Mammary epithelial cell (primary cell): ENCODE measurements at regions not wholly inside any gene's neighbourhood (a gene's known extent, or its start where the extent isn't known, plus 50 kb on each side); places are given as distances from the start of the nearest gene placed in this dataset.

ENCODE experiments used
- CTCF ChIP-seq, 2 donors: IDR thresholded peaks in 1 of 2; conservative IDR thresholded peaks in 1 of 2; 2 replicates each; pipeline ENCODE4 v1.5.1; 2011 to 2012; ENCODE audit warnings: inconsistent platforms in 2 of 2, low read length in 2 of 2, mild to moderate bottlenecking in 2 of 2, control low read depth in 1 of 2, low read depth in 1 of 2; ENCODE audit not compliant: insufficient read depth in 1 of 2; ENCODE audit errors: extremely low read depth in 1 of 2
- EZH2 ChIP-seq: IDR thresholded peaks from 2 replicates; pipeline ENCODE4 v1.6.1; 2012; ENCODE audit warnings: low read length, inconsistent platforms, borderline replicate concordance

- TF ChIP-seq EZH2, result no peak
- no peak for TF ChIP-seq CTCF (conservative IDR thresholded peaks at IDR 0.05 in 1 of 2, IDR thresholded peaks at IDR 0.05 in 1 of 2; ENCODE audit: extremely low read depth in 1 of 2, insufficient read depth in 1 of 2, low read depth in 1 of 2, low read length in 2 of 2)
These were observed 405.2 kb downstream of the NR2F2 start for GRCh38 chr15:96735632-96736240.
